ENCODE measurements at regions not wholly inside any gene's neighbourhood (a gene's known extent, or its start where the extent isn't known, plus 50 kb on each side); places are given as distances from the start of the nearest gene placed in this dataset.

- no peak overlapping the region for H2BK120ac ChIP-seq (ENCODE audit: low read depth, low read length)
- H3K27me3 ChIP-seq (ENCODE audit: insufficient read depth, low read length, poor library complexity) = no peaks in the 10 kb centered on the region
- H4K5ac ChIP-seq (ENCODE audit: low read length) = no peak overlapping the region
- H2BK5ac ChIP-seq (ENCODE audit: low read length) = no peak overlapping the region
- no peak for DNase-seq
- no peak overlapping the region for H3K27ac ChIP-seq (ENCODE audit: low read depth, low read length)
- H3K4ac ChIP-seq (ENCODE audit: low read depth, low read length) = no peak overlapping the region
- H3K23ac ChIP-seq (ENCODE audit: low read length) = no peak overlapping the region
- no peak overlapping the region for H4K8ac ChIP-seq (ENCODE audit: low read depth, low read length)
- H2BK15ac ChIP-seq (replicated peaks; ENCODE audit: low read depth) = no peak overlapping the region
- H3K4me3 ChIP-seq (ENCODE audit: low read length) = no peak overlapping the region
- H3K4me2 ChIP-seq (ENCODE audit: low read length) = no peak overlapping the region
- no peaks in the 10 kb centered on the region for H3K36me3 ChIP-seq (ENCODE audit: control insufficient read depth, insufficient read depth, low read length)
- H2AK5ac ChIP-seq (ENCODE audit: low read length) = no peak overlapping the region
- H3K79me2 ChIP-seq (ENCODE audit: control insufficient read depth, insufficient read depth, low read length) = no peaks in the 10 kb centered on the region
- no CpG with 5 or more reads among the region's 2 CpGs for WGBS (ENCODE audit: extremely low coverage, insufficient coverage, low lambda C conversion rate)
- H3K9ac ChIP-seq (ENCODE audit: low read length) = no peak overlapping the region
- no peak overlapping the region for H3K56ac ChIP-seq (ENCODE audit: low read length)
- no peak overlapping the region for H3K18ac ChIP-seq (ENCODE audit: low read length)
- H3K4me1 ChIP-seq (ENCODE audit: control insufficient read depth, low read depth, low read length) = no peaks in the 10 kb centered on the region
- H3K79me1 ChIP-seq (ENCODE audit: low read length) = no peaks in the 10 kb centered on the region
Observed at GRCh38 chrX:14476205-14476604, 53.1 kb upstream of the GLRA2 start.

GRCh38 chrX:14449773-14450172 lies 79.6 kb upstream of the GLRA2 start:
- H2BK5ac ChIP-seq (ENCODE audit: low read length) = no peak overlapping the region
- no peaks in the 10 kb centered on the region for H3K79me1 ChIP-seq (ENCODE audit: low read length)
- H3K18ac ChIP-seq (ENCODE audit: low read length) = no peak overlapping the region
- no peak overlapping the region for H3K9ac ChIP-seq (ENCODE audit: low read length)
- WGBS (ENCODE audit: extremely low coverage, insufficient coverage, low lambda C conversion rate) = no CpG with 5 or more reads among the region's 2 CpGs
- no peak overlapping the region for H2AK5ac ChIP-seq (ENCODE audit: low read length)
- no peak overlapping the region for H4K5ac ChIP-seq (ENCODE audit: low read length)
- no peaks in the 10 kb centered on the region for H3K27me3 ChIP-seq (ENCODE audit: insufficient read depth, low read length, poor library complexity)
- no peak overlapping the region for H3K4me3 ChIP-seq (ENCODE audit: low read length)
- no peak overlapping the region for H3K27ac ChIP-seq (ENCODE audit: low read depth, low read length)
- no peak overlapping the region for H4K8ac ChIP-seq (ENCODE audit: low read depth, low read length)
- DNase-seq = no peak
- H3K4me2 ChIP-seq (ENCODE audit: low read length) = no peak overlapping the region
- H3K36me3 ChIP-seq (ENCODE audit: control insufficient read depth, insufficient read depth, low read length) = no peaks in the 10 kb centered on the region
- H3K4me1 ChIP-seq (ENCODE audit: control insufficient read depth, low read depth, low read length) = no peaks in the 10 kb centered on the region
- no peak overlapping the region for H3K56ac ChIP-seq (ENCODE audit: low read length)
- H2BK15ac ChIP-seq (replicated peaks; ENCODE audit: low read depth) = no peak overlapping the region
- no peak overlapping the region for H3K23ac ChIP-seq (ENCODE audit: low read length)
- H2BK120ac ChIP-seq (ENCODE audit: low read depth, low read length) = no peak overlapping the region
- H3K79me2 ChIP-seq (ENCODE audit: control insufficient read depth, insufficient read depth, low read length) = no peaks in the 10 kb centered on the region
- no peak overlapping the region for H3K4ac ChIP-seq (ENCODE audit: low read depth, low read length)

GRCh38 chrX:14448406-14448805 lies 80.9 kb upstream of the GLRA2 start:
- Histone ChIP-seq H4K5ac (ENCODE audit: low read length) (no peak overlapping the region), H3K27me3 (ENCODE audit: insufficient read depth, low read length, poor library complexity) (no peaks in the 10 kb centered on the region), H2AK5ac (ENCODE audit: low read length) (no peak overlapping the region), H3K27ac (ENCODE audit: low read depth, low read length) (no peak overlapping the region), H3K56ac (ENCODE audit: low read length) (no peak overlapping the region), H3K4me3 (ENCODE audit: low read length) (no peak overlapping the region), H3K4me1 (ENCODE audit: control insufficient read depth, low read depth, low read length) (no peaks in the 10 kb centered on the region), H3K79me1 (ENCODE audit: low read length) (no peaks in the 10 kb centered on the region), H3K79me2 (ENCODE audit: control insufficient read depth, insufficient read depth, low read length) (no peaks in the 10 kb centered on the region), H3K18ac (ENCODE audit: low read length) (no peak overlapping the region), H3K4ac (ENCODE audit: low read depth, low read length) (no peak overlapping the region), H3K36me3 (ENCODE audit: control insufficient read depth, insufficient read depth, low read length) (no peaks in the 10 kb centered on the region), H3K23ac (ENCODE audit: low read length) (no peak overlapping the region), H2BK15ac (replicated peaks; ENCODE audit: low read depth) (no peak overlapping the region), H3K4me2 (ENCODE audit: low read length) (no peak overlapping the region), H2BK5ac (ENCODE audit: low read length) (no peak overlapping the region), H2BK120ac (ENCODE audit: low read depth, low read length) (no peak overlapping the region), H3K9ac (ENCODE audit: low read length) (no peak overlapping the region), H4K8ac (ENCODE audit: low read depth, low read length) (no peak overlapping the region)
- WGBS (ENCODE audit: extremely low coverage, insufficient coverage, low lambda C conversion rate) = no CpG with 5 or more reads among the region's 9 CpGs
- no peak for DNase-seq

- WGBS (ENCODE audit: extremely low coverage, insufficient coverage, low lambda C conversion rate) = no CpG with 5 or more reads among the region's 1 CpG
- no peak overlapping the region for H4K8ac ChIP-seq (ENCODE audit: low read depth, low read length)
Observed at GRCh38 chrX:14440106-14440505, 89.2 kb upstream of the GLRA2 start.

GRCh38 chrX:14427614-14428013 lies 101.7 kb upstream of the GLRA2 start:
- Histone ChIP-seq H3K9ac (ENCODE audit: low read length) (no peak overlapping the region), H2BK15ac (replicated peaks; ENCODE audit: low read depth) (no peak overlapping the region), H3K27ac (ENCODE audit: low read depth, low read length) (no peak overlapping the region), H3K79me2 (ENCODE audit: control insufficient read depth, insufficient read depth, low read length) (no peaks in the 10 kb centered on the region), H3K18ac (ENCODE audit: low read length) (no peak overlapping the region), H4K5ac (ENCODE audit: low read length) (no peak overlapping the region), H2AK5ac (ENCODE audit: low read length) (no peak overlapping the region), H3K56ac (ENCODE audit: low read length) (no peak overlapping the region), H3K36me3 (ENCODE audit: control insufficient read depth, insufficient read depth, low read length) (no peaks in the 10 kb centered on the region), H3K23ac (ENCODE audit: low read length) (no peak overlapping the region), H2BK5ac (ENCODE audit: low read length) (no peak overlapping the region), H2BK120ac (ENCODE audit: low read depth, low read length) (no peak overlapping the region), H3K4me3 (ENCODE audit: low read length) (no peak overlapping the region), H4K8ac (ENCODE audit: low read depth, low read length) (no peak overlapping the region), H3K4me2 (ENCODE audit: low read length) (no peak overlapping the region), H3K27me3 (ENCODE audit: insufficient read depth, low read length, poor library complexity) (no peaks in the 10 kb centered on the region), H3K4ac (ENCODE audit: low read depth, low read length) (no peak overlapping the region), H3K79me1 (ENCODE audit: low read length) (no peaks in the 10 kb centered on the region), H3K4me1 (ENCODE audit: control insufficient read depth, low read depth, low read length) (no peaks in the 10 kb centered on the region)
- DNase-seq = peak; percentile 0
- no CpG with 5 or more reads among the region's 1 CpG for WGBS (ENCODE audit: extremely low coverage, insufficient coverage, low lambda C conversion rate)

More at GRCh38 chrX:14440106-14440505, 89.2 kb upstream of the GLRA2 start:
- Histone ChIP-seq H2BK120ac (ENCODE audit: low read depth, low read length) (no peak overlapping the region), H2BK5ac (ENCODE audit: low read length) (no peak overlapping the region), H3K27ac (ENCODE audit: low read depth, low read length) (no peak overlapping the region), H3K79me1 (ENCODE audit: low read length) (no peaks in the 10 kb centered on the region), H3K4ac (ENCODE audit: low read depth, low read length) (no peak overlapping the region), H3K56ac (ENCODE audit: low read length) (no peak overlapping the region), H3K27me3 (ENCODE audit: insufficient read depth, low read length, poor library complexity) (no peaks in the 10 kb centered on the region), H3K23ac (ENCODE audit: low read length) (no peak overlapping the region), H2BK15ac (replicated peaks; ENCODE audit: low read depth) (no peak overlapping the region), H3K4me2 (ENCODE audit: low read length) (no peak overlapping the region), H3K4me1 (ENCODE audit: control insufficient read depth, low read depth, low read length) (no peaks in the 10 kb centered on the region), H2AK5ac (ENCODE audit: low read length) (no peak overlapping the region), H3K9ac (ENCODE audit: low read length) (no peak overlapping the region), H3K18ac (ENCODE audit: low read length) (no peak overlapping the region), H3K4me3 (ENCODE audit: low read length) (no peak overlapping the region), H4K5ac (ENCODE audit: low read length) (no peak overlapping the region), H3K36me3 (ENCODE audit: control insufficient read depth, insufficient read depth, low read length) (no peaks in the 10 kb centered on the region), H3K79me2 (ENCODE audit: control insufficient read depth, insufficient read depth, low read length) (no peaks in the 10 kb centered on the region)
- DNase-seq = no peak

- no peak overlapping the region for H3K4ac ChIP-seq (ENCODE audit: low read depth, low read length)
- no peak overlapping the region for H3K4me3 ChIP-seq (ENCODE audit: low read length)
- no peak overlapping the region for H3K56ac ChIP-seq (ENCODE audit: low read length)
- H3K79me2 ChIP-seq (ENCODE audit: control insufficient read depth, insufficient read depth, low read length) = no peaks in the 10 kb centered on the region
- H3K27me3 ChIP-seq (ENCODE audit: insufficient read depth, low read length, poor library complexity) = no peaks in the 10 kb centered on the region
- H4K8ac ChIP-seq (ENCODE audit: low read depth, low read length) = no peak overlapping the region
- no peak overlapping the region for H2BK5ac ChIP-seq (ENCODE audit: low read length)
- DNase-seq = no peak
- H4K5ac ChIP-seq (ENCODE audit: low read length) = no peak overlapping the region
- H3K36me3 ChIP-seq (ENCODE audit: control insufficient read depth, insufficient read depth, low read length) = no peaks in the 10 kb centered on the region
- H3K27ac ChIP-seq (ENCODE audit: low read depth, low read length) = no peak overlapping the region
- no peak overlapping the region for H3K4me2 ChIP-seq (ENCODE audit: low read length)
- H3K18ac ChIP-seq (ENCODE audit: low read length) = no peak overlapping the region
- H2AK5ac ChIP-seq (ENCODE audit: low read length) = no peak overlapping the region
- H3K23ac ChIP-seq (ENCODE audit: low read length) = no peak overlapping the region
- no peak overlapping the region for H3K9ac ChIP-seq (ENCODE audit: low read length)
- no peaks in the 10 kb centered on the region for H3K4me1 ChIP-seq (ENCODE audit: control insufficient read depth, low read depth, low read length)
- no peak overlapping the region for H2BK15ac ChIP-seq (replicated peaks; ENCODE audit: low read depth)
- no CpG with 5 or more reads among the region's 2 CpGs for WGBS (ENCODE audit: extremely low coverage, insufficient coverage, low lambda C conversion rate)
- no peaks in the 10 kb centered on the region for H3K79me1 ChIP-seq (ENCODE audit: low read length)
- H2BK120ac ChIP-seq (ENCODE audit: low read depth, low read length) = no peak overlapping the region
Observed at GRCh38 chrX:14420841-14421240, 108.5 kb upstream of the GLRA2 start.
